ENCODE measurements at regions not wholly inside any gene's neighbourhood (a gene's known extent, or its start where the extent isn't known, plus 50 kb on each side); places are given as distances from the start of the nearest gene placed in this dataset.

DNA sequence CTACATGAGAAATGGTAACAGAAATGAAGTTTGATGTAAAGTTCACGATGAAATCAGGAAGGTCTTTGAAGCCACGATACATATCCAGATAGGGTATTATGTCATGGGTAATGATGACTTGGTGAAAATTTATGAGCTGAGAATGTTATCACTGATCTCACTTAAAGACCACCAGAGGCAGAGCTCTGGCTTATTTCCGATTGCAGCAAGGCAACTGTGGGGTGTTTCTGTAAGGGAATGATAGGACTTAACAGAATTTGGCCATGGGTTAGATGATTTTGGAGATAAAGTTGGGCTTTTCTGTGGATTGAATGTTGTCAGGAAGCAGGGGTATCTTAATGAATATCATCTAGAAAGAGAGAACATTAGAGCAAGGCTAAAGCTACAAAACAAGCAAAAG, 508.4 kb downstream of the HDGFL1 start:
- no peak for DNase-seq (ENCODE audit: insufficient read length, low spot score, missing footprints)
- Histone ChIP-seq H2AFZ (ENCODE audit: low read length) (no peak overlapping the region), H3K9me3 (ENCODE audit: low read depth, low read length) (no peaks in the 10 kb centered on the region), H3K36me3 (ENCODE audit: insufficient read depth, low read length) (no peaks in the 10 kb centered on the region), H3K4me1 (ENCODE audit: insufficient read depth, low read length) (no peaks in the 10 kb centered on the region), H4K20me1 (ENCODE audit: insufficient read depth, low read length) (no peaks in the 10 kb centered on the region), H3K4me3 (ENCODE audit: insufficient read depth, low read length) (no peak overlapping the region), H3K27ac (ENCODE audit: low read depth, low read length) (no peak overlapping the region), H3K27me3 (ENCODE audit: insufficient read depth, low read length) (no peaks in the 10 kb centered on the region), H3K4me2 (ENCODE audit: insufficient read depth, low read length) (no peak overlapping the region), H3K79me2 (ENCODE audit: insufficient read depth, low read length) (no peaks in the 10 kb centered on the region)
- TF ChIP-seq, protein P1, sequence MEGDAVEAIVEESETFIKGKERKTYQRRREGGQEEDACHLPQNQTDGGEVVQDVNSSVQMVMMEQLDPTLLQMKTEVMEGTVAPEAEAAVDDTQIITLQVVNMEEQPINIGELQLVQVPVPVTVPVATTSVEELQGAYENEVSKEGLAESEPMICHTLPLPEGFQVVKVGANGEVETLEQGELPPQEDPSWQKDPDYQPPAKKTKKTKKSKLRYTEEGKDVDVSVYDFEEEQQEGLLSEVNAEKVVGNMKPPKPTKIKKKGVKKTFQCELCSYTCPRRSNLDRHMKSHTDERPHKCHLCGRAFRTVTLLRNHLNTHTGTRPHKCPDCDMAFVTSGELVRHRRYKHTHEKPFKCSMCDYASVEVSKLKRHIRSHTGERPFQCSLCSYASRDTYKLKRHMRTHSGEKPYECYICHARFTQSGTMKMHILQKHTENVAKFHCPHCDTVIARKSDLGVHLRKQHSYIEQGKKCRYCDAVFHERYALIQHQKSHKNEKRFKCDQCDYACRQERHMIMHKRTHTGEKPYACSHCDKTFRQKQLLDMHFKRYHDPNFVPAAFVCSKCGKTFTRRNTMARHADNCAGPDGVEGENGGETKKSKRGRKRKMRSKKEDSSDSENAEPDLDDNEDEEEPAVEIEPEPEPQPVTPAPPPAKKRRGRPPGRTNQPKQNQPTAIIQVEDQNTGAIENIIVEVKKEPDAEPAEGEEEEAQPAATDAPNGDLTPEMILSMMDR (IDR thresholded peaks at IDR 0.05; ENCODE audit: extremely low read depth, low read depth, low read length): no peak

DNA sequence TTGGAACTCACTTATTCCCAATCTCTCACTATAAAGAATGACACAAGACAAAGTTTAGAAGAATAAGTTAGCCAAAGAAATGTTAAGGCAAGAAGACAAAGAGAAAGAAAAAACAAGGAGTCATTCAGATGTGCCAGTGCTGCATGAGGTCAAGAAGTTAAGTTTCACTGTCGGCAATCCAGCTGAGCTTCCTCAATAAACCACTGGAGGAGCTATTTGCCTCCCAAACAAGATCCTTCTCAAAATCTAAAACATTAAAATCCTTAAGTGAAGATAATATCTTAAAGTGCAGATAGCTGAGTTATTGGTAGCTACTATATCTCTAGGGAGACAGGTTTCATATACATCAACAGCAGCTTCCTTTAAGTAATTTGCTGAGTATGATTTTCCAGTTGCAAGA, 512.3 kb downstream of the HDGFL1 start:
- H3K9me3 ChIP-seq (ENCODE audit: low read depth, low read length): no peaks in the 10 kb centered on the region
- H3K4me3 ChIP-seq (ENCODE audit: insufficient read depth, low read length): no peak overlapping the region
- H3K4me1 ChIP-seq (ENCODE audit: insufficient read depth, low read length): no peaks in the 10 kb centered on the region
- no peaks in the 10 kb centered on the region for H4K20me1 ChIP-seq (ENCODE audit: insufficient read depth, low read length)
- H3K27ac ChIP-seq (ENCODE audit: low read depth, low read length): no peak overlapping the region
- TF ChIP-seq, protein P1 (IDR thresholded peaks at IDR 0.05; ENCODE audit: extremely low read depth, low read depth, low read length): peak; percentile 20
- no peaks in the 10 kb centered on the region for H3K79me2 ChIP-seq (ENCODE audit: insufficient read depth, low read length)
- DNase-seq (ENCODE audit: insufficient read length, low spot score, missing footprints): no peak
- no peaks in the 10 kb centered on the region for H3K27me3 ChIP-seq (ENCODE audit: insufficient read depth, low read length)
- no peak overlapping the region for H3K4me2 ChIP-seq (ENCODE audit: insufficient read depth, low read length)
- no peaks in the 10 kb centered on the region for H3K36me3 ChIP-seq (ENCODE audit: insufficient read depth, low read length)
- H2AFZ ChIP-seq (ENCODE audit: low read length): no peak overlapping the region

DNA sequence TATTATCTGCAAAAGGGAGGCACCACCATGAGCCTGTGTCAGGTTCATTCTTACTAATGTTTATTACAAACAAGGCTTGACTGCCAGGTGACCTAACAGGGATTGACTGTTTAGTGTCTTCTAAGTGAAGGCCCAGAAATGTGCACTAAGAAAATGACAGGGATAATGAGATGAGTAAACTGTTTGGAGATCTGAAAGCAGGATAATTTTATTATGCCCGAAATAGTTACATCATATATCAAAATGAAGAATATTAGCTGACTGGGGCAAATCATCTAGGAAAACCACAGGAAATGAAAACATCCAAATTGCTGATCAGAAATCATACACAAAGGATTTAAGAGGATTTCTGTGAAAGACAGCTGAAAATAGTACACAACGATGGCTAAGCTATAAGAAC, 516.7 kb downstream of the HDGFL1 start:
- Histone ChIP-seq H2AFZ (ENCODE audit: low read length) (no peak overlapping the region), H3K9me3 (ENCODE audit: low read depth, low read length) (no peaks in the 10 kb centered on the region), H3K4me2 (ENCODE audit: insufficient read depth, low read length) (no peak overlapping the region), H3K4me3 (ENCODE audit: insufficient read depth, low read length) (no peak overlapping the region), H3K27ac (ENCODE audit: low read depth, low read length) (no peak overlapping the region), H3K27me3 (ENCODE audit: insufficient read depth, low read length) (no peaks in the 10 kb centered on the region), H3K4me1 (ENCODE audit: insufficient read depth, low read length) (no peaks in the 10 kb centered on the region), H3K79me2 (ENCODE audit: insufficient read depth, low read length) (no peaks in the 10 kb centered on the region), H3K36me3 (ENCODE audit: insufficient read depth, low read length) (no peaks in the 10 kb centered on the region), H4K20me1 (ENCODE audit: insufficient read depth, low read length) (no peaks in the 10 kb centered on the region)
- no peak for DNase-seq (ENCODE audit: insufficient read length, low spot score, missing footprints)
- TF ChIP-seq, protein P1 (IDR thresholded peaks at IDR 0.05; ENCODE audit: extremely low read depth, low read depth, low read length): no peak

DNA sequence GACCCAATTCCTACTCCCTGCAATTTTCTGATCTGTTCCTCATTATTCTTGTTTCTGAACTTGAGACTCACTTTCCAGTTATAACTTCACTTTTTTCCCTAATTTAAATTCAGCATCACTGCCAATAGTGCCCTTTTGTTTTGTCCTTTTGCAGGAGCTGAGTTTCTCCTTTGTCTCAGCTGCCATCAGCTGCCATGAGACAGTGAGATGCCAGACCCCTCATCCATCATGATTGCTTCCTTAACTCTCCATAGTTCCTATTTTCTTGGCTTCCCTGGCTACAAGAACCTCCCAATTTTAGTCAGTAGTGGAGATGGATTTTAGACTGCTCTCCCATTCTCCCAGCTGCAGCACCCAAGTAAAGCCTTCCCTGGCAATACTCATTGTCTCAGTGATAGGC, 518.1 kb downstream of the HDGFL1 start:
- no peak overlapping the region for H3K27ac ChIP-seq (ENCODE audit: low read depth, low read length)
- H3K4me1 ChIP-seq (ENCODE audit: insufficient read depth, low read length): no peaks in the 10 kb centered on the region
- H3K9me3 ChIP-seq (ENCODE audit: low read depth, low read length): no peaks in the 10 kb centered on the region

More for the DNA sequence above, 518.1 kb downstream of the HDGFL1 start:
- Histone ChIP-seq H3K79me2 (ENCODE audit: insufficient read depth, low read length) (no peaks in the 10 kb centered on the region), H3K36me3 (ENCODE audit: insufficient read depth, low read length) (no peaks in the 10 kb centered on the region), H2AFZ (ENCODE audit: low read length) (no peak overlapping the region), H4K20me1 (ENCODE audit: insufficient read depth, low read length) (no peaks in the 10 kb centered on the region), H3K4me2 (ENCODE audit: insufficient read depth, low read length) (no peak overlapping the region), H3K27me3 (ENCODE audit: insufficient read depth, low read length) (no peaks in the 10 kb centered on the region), H3K4me3 (ENCODE audit: insufficient read depth, low read length) (no peak overlapping the region)
- TF ChIP-seq, protein P1 (IDR thresholded peaks at IDR 0.05; ENCODE audit: extremely low read depth, low read depth, low read length): no peak
- DNase-seq (ENCODE audit: insufficient read length, low spot score, missing footprints): no peak

Measured in osteoblast (primary cell).